ENCODE measurements at regions not wholly inside any gene's neighbourhood (a gene's known extent, or its start where the extent isn't known, plus 50 kb on each side); places are given as distances from the start of the nearest gene placed in this dataset.
"Not testable (repeated sequence)": the region's sequence is repeated elsewhere in the genome, so short reads cannot be mapped to it uniquely, and the experiment has no call there.

DNA sequence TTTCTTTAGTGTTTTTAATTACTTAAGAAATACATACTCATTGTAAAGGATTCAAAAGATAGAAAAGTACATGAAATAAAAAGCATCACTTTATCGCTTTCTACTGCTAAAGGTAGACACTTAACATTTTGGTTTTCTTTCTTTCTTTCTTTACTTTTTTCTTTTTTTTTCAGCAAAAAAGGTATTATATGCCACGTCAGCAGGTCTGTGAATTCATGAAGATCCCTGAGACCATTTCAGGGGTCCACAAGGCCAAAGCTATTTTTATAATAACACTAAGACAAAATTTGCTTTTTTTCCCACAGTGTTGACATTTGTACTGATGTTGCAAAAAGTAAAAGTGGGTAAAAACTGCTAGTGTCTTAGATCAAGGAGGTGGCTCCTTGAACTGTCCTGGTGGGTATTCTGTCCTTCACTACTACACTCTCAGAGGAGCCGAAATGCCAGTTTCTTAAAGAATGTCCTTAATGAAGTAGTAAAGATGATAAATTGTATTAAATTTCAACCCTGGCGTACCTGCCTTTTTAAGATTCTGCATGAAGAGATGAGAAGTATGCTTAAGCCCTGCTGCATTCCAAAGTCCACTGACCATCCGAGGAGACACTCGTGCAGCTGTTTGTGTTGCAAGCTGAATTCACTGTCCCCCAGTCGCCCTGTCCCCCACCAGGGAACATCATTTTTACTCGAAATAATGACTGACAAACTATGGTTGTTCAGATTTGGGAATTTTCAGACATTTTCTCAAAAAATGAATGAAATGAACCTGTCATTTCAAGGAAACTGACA, 106.7 kb upstream of the PIAS1 start:
- TF ChIP-seq, protein P1, sequence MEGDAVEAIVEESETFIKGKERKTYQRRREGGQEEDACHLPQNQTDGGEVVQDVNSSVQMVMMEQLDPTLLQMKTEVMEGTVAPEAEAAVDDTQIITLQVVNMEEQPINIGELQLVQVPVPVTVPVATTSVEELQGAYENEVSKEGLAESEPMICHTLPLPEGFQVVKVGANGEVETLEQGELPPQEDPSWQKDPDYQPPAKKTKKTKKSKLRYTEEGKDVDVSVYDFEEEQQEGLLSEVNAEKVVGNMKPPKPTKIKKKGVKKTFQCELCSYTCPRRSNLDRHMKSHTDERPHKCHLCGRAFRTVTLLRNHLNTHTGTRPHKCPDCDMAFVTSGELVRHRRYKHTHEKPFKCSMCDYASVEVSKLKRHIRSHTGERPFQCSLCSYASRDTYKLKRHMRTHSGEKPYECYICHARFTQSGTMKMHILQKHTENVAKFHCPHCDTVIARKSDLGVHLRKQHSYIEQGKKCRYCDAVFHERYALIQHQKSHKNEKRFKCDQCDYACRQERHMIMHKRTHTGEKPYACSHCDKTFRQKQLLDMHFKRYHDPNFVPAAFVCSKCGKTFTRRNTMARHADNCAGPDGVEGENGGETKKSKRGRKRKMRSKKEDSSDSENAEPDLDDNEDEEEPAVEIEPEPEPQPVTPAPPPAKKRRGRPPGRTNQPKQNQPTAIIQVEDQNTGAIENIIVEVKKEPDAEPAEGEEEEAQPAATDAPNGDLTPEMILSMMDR (IDR thresholded peaks at IDR 0.05; ENCODE audit: insufficient read depth, low read depth, low read length), result no peak
- TF ChIP-seq EZH2 (IDR thresholded peaks at IDR 0.05; ENCODE audit: insufficient read depth, low read length), result no peak
- no peak for FAIRE-seq

DNA sequence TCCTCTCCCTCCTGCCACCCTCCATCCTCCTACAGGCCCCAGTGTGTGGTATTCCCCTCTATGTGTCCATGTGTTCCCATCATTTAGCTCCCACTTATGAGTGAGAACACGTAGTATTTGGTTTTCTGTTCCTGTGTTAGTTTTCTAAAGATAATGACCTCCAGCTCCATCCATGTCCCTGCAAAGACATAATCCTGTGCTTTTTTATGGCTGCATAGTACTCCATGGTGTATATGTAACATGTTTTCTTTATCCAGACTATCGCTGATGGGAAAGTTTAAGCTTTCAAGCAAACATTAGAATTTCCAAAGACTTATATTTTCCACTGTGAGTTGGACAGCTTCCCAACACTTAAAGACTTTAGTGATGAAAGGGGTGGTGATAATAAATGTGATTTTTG, 105.9 kb upstream of the PIAS1 start:
- Histone ChIP-seq H3K9me3 (ENCODE audit: insufficient read depth, low read depth, low read length) (no peaks in the 10 kb centered on the region), H3K27ac (ENCODE audit: low read depth, low read length) (no peak overlapping the region), H3K27me3 (ENCODE audit: insufficient read depth, low read length) (no peaks in the 10 kb centered on the region), H3K9ac (ENCODE audit: low read length) (no peak overlapping the region), H3K4me3 (ENCODE audit: insufficient read depth, low read depth, low read length) (no peak overlapping the region), H3K36me3 (ENCODE audit: insufficient read depth, low read length) (no peaks in the 10 kb centered on the region), H3K4me1 (ENCODE audit: insufficient read depth, low read length) (peaks cover 12% of the 10 kb centered on the region), H2AFZ (ENCODE audit: low read depth, low read length) (no peak overlapping the region), H3K79me2 (ENCODE audit: insufficient read depth, low read length) (no peaks in the 10 kb centered on the region), H3K4me2 (ENCODE audit: low read length) (no peak overlapping the region), H4K20me1 (ENCODE audit: insufficient read depth, low read length) (no peaks in the 10 kb centered on the region)
- H3K4me3 Mint-ChIP-seq (ENCODE audit: unreplicated experiment), result no peak overlapping the region
- TF ChIP-seq, protein P1 (IDR thresholded peaks at IDR 0.05; ENCODE audit: insufficient read depth, low read depth, low read length), result no peak
- TF ChIP-seq EZH2 (IDR thresholded peaks at IDR 0.05; ENCODE audit: insufficient read depth, low read length), result no peak
- peaks cover 19% of the 10 kb centered on the region for H3K4me1 Mint-ChIP-seq (ENCODE audit: low read depth, unreplicated experiment)
- DNase-seq (ENCODE audit: low read depth), result no peak
- H3K27ac Mint-ChIP-seq (ENCODE audit: unreplicated experiment), result no peak overlapping the region
- H3K36me3 Mint-ChIP-seq (ENCODE audit: low read depth, unreplicated experiment), result no peaks in the 10 kb centered on the region
- H3K27me3 Mint-ChIP-seq (ENCODE audit: low read depth, unreplicated experiment), result no peaks in the 10 kb centered on the region
- peaks cover 2% of the 10 kb centered on the region for H3K9me3 Mint-ChIP-seq (ENCODE audit: unreplicated experiment)
- no peak for FAIRE-seq

More for the DNA sequence above, 106.7 kb upstream of the PIAS1 start:
- H3K27ac Mint-ChIP-seq (ENCODE audit: unreplicated experiment), result no peak overlapping the region
- no peaks in the 10 kb centered on the region for H3K27me3 ChIP-seq (ENCODE audit: insufficient read depth, low read length)
- no peak overlapping the region for H3K4me2 ChIP-seq (ENCODE audit: low read length)
- no peak overlapping the region for H3K9ac ChIP-seq (ENCODE audit: low read length)
- no peak overlapping the region for H3K27ac ChIP-seq (ENCODE audit: low read depth, low read length)
- no peaks in the 10 kb centered on the region for H4K20me1 ChIP-seq (ENCODE audit: insufficient read depth, low read length)
- H3K27me3 Mint-ChIP-seq (ENCODE audit: low read depth, unreplicated experiment), result no peaks in the 10 kb centered on the region
- no peaks in the 10 kb centered on the region for H3K79me2 ChIP-seq (ENCODE audit: insufficient read depth, low read length)
- peaks cover 2% of the 10 kb centered on the region for H3K9me3 Mint-ChIP-seq (ENCODE audit: unreplicated experiment)
- H3K36me3 ChIP-seq (ENCODE audit: insufficient read depth, low read length), result no peaks in the 10 kb centered on the region
- H3K4me3 Mint-ChIP-seq (ENCODE audit: unreplicated experiment), result no peak overlapping the region
- H3K36me3 Mint-ChIP-seq (ENCODE audit: low read depth, unreplicated experiment), result no peaks in the 10 kb centered on the region
- no peak for DNase-seq (ENCODE audit: low read depth)
- H2AFZ ChIP-seq (ENCODE audit: low read depth, low read length), result no peak overlapping the region
- H3K4me1 ChIP-seq (ENCODE audit: insufficient read depth, low read length), result peaks cover 12% of the 10 kb centered on the region
- peaks cover 19% of the 10 kb centered on the region for H3K4me1 Mint-ChIP-seq (ENCODE audit: low read depth, unreplicated experiment)
- H3K4me3 ChIP-seq (ENCODE audit: insufficient read depth, low read depth, low read length), result no peak overlapping the region
- no peaks in the 10 kb centered on the region for H3K9me3 ChIP-seq (ENCODE audit: insufficient read depth, low read depth, low read length)

DNA sequence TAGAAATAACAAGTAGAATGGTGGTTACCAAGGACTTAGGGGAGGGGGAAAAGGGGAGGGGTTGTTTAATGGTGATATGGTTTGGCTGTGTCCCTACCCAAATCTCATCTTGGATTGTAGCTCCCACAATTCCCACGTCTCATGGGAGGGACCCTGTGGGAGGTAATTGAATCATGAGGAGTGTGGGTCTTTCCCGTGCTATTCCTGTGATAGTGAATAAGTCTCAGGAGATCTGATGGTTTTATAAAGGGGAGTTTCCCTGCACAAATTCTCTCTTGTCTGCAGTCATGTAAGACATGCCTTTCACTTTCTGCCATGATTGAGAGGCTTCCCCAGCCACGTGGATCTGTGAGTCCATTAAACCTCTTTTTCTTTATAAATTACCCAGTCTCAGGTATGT, 102.9 kb upstream of the PIAS1 start:
- not testable (repeated sequence) for H3K27ac ChIP-seq (ENCODE audit: low read depth, low read length); H3K4me1 ChIP-seq (ENCODE audit: insufficient read depth, low read length); H3K27me3 Mint-ChIP-seq (ENCODE audit: low read depth, unreplicated experiment); H3K36me3 Mint-ChIP-seq (ENCODE audit: low read depth, unreplicated experiment); H3K9ac ChIP-seq (ENCODE audit: low read length); DNase-seq (ENCODE audit: low read depth); H3K9me3 Mint-ChIP-seq (ENCODE audit: unreplicated experiment); H3K4me1 Mint-ChIP-seq (ENCODE audit: low read depth, unreplicated experiment); H2AFZ ChIP-seq (ENCODE audit: low read depth, low read length); H3K4me3 ChIP-seq (ENCODE audit: insufficient read depth, low read depth, low read length); H3K36me3 ChIP-seq (ENCODE audit: insufficient read depth, low read length); H3K27ac Mint-ChIP-seq (ENCODE audit: unreplicated experiment); H3K9me3 ChIP-seq (ENCODE audit: insufficient read depth, low read depth, low read length); H3K4me3 Mint-ChIP-seq (ENCODE audit: unreplicated experiment); FAIRE-seq; H3K27me3 ChIP-seq (ENCODE audit: insufficient read depth, low read length); H3K4me2 ChIP-seq (ENCODE audit: low read length); H3K79me2 ChIP-seq (ENCODE audit: insufficient read depth, low read length); H4K20me1 ChIP-seq (ENCODE audit: insufficient read depth, low read length)

Data from astrocyte (in vitro differentiated cells and primary cell).